DMS79 treated with DMSO at 0.1 percent for 48 hours (cell line): ENCODE measurements at regions not wholly inside any gene's neighbourhood (a gene's known extent, or its start where the extent isn't known, plus 50 kb on each side); places are given as distances from the start of the nearest gene placed in this dataset.

Source experiments
- DNase-seq: peaks from one replicate; lab custom pipeline; 2025; lab: John Stamatoyannopoulos, UW

GRCh38 chr1:99163671-99164070 lies 100.6 kb upstream of the PLPPR4 start:
- no peak for DNase-seq

GRCh38 chr1:99170516-99170915 lies 93.8 kb upstream of the PLPPR4 start:
- no peak for DNase-seq

GRCh38 chr1:99171184-99171813 lies 93.0 kb upstream of the PLPPR4 start:
- DNase-seq: no peak

GRCh38 chr1:99173282-99173681 lies 91.0 kb upstream of the PLPPR4 start:
- DNase-seq: no peak

GRCh38 chr1:99173900-99174299 lies 90.4 kb upstream of the PLPPR4 start:
- DNase-seq: no peak

- no peak for DNase-seq
Measured at GRCh38 chr1:99176753-99177152, 87.5 kb upstream of the PLPPR4 start.

- no peak for DNase-seq
Measured at GRCh38 chr1:99177465-99177864, 86.8 kb upstream of the PLPPR4 start.

- DNase-seq: peak; percentile 100
Measured at GRCh38 chr1:99180343-99180808, 83.9 kb upstream of the PLPPR4 start.

- peak; percentile 88 for DNase-seq
Measured at GRCh38 chr1:99180915-99181314, 83.4 kb upstream of the PLPPR4 start.

GRCh38 chr1:99181892-99182291 lies 82.4 kb upstream of the PLPPR4 start:
- DNase-seq: no peak

GRCh38 chr1:99185196-99185595 lies 79.1 kb upstream of the PLPPR4 start:
- no peak for DNase-seq

GRCh38 chr1:99193431-99193830 lies 70.9 kb upstream of the PLPPR4 start:
- DNase-seq: no peak

GRCh38 chr1:99198393-99198792 lies 65.9 kb upstream of the PLPPR4 start:
- no peak for DNase-seq

GRCh38 chr1:99207216-99207615 lies 57.1 kb upstream of the PLPPR4 start:
- no peak for DNase-seq
